ENCODE measurements at regions not wholly inside any gene's neighbourhood (a gene's known extent, or its start where the extent isn't known, plus 50 kb on each side); places are given as distances from the start of the nearest gene placed in this dataset.

DNA sequence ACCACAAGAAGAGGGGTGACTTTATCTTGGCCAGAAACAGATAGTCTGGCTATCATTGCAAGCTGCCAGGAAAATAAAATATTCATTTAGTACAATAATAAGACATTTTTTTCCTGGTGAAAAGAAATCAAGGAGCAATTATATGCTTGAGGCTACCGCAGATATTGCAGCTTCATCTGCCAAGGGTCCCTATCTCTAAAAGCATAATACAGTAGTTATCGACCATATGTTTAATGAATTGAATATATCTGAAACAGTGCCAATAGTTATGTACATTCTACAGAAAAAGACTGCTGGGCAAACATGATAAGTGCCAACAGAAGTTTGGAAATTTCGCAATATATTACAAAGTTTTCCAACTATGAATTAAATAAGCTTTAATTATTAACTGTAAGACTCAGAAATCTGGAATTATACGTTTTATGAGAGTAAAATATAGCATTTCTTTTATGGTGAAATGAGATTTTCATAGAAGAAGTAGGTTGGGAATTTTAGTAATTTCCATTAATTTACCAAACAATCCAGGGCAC, 561.1 kb upstream of the ZP4 start:
- no peak for TF ChIP-seq TAF1 (IDR thresholded peaks at IDR 0.05; ENCODE audit: low read depth)
- no peak for TF ChIP-seq EP300 (conservative IDR thresholded peaks at IDR 0.05; ENCODE audit: poor library complexity, severe bottlenecking)
- TF ChIP-seq EZH2 (IDR thresholded peaks at IDR 0.05; ENCODE audit: borderline replicate concordance, insufficient read depth, low read length, poor library complexity, severe bottlenecking) = no peak
- TF ChIP-seq, protein P1, sequence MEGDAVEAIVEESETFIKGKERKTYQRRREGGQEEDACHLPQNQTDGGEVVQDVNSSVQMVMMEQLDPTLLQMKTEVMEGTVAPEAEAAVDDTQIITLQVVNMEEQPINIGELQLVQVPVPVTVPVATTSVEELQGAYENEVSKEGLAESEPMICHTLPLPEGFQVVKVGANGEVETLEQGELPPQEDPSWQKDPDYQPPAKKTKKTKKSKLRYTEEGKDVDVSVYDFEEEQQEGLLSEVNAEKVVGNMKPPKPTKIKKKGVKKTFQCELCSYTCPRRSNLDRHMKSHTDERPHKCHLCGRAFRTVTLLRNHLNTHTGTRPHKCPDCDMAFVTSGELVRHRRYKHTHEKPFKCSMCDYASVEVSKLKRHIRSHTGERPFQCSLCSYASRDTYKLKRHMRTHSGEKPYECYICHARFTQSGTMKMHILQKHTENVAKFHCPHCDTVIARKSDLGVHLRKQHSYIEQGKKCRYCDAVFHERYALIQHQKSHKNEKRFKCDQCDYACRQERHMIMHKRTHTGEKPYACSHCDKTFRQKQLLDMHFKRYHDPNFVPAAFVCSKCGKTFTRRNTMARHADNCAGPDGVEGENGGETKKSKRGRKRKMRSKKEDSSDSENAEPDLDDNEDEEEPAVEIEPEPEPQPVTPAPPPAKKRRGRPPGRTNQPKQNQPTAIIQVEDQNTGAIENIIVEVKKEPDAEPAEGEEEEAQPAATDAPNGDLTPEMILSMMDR (IDR thresholded peaks at IDR 0.05; ENCODE audit: poor library complexity, severe bottlenecking) = no peak
- TF ChIP-seq SMC3 (conservative IDR thresholded peaks at IDR 0.05; ENCODE audit: poor library complexity) = no peak
- TF ChIP-seq MXI1 (conservative IDR thresholded peaks at IDR 0.05; ENCODE audit: poor library complexity, severe bottlenecking) = no peak
- TF ChIP-seq, protein P2, sequence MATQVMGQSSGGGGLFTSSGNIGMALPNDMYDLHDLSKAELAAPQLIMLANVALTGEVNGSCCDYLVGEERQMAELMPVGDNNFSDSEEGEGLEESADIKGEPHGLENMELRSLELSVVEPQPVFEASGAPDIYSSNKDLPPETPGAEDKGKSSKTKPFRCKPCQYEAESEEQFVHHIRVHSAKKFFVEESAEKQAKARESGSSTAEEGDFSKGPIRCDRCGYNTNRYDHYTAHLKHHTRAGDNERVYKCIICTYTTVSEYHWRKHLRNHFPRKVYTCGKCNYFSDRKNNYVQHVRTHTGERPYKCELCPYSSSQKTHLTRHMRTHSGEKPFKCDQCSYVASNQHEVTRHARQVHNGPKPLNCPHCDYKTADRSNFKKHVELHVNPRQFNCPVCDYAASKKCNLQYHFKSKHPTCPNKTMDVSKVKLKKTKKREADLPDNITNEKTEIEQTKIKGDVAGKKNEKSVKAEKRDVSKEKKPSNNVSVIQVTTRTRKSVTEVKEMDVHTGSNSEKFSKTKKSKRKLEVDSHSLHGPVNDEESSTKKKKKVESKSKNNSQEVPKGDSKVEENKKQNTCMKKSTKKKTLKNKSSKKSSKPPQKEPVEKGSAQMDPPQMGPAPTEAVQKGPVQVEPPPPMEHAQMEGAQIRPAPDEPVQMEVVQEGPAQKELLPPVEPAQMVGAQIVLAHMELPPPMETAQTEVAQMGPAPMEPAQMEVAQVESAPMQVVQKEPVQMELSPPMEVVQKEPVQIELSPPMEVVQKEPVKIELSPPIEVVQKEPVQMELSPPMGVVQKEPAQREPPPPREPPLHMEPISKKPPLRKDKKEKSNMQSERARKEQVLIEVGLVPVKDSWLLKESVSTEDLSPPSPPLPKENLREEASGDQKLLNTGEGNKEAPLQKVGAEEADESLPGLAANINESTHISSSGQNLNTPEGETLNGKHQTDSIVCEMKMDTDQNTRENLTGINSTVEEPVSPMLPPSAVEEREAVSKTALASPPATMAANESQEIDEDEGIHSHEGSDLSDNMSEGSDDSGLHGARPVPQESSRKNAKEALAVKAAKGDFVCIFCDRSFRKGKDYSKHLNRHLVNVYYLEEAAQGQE (IDR thresholded peaks at IDR 0.05; ENCODE audit: borderline replicate concordance) = no peak
- TF ChIP-seq RAD21 (conservative IDR thresholded peaks at IDR 0.05) = no peak
- TF ChIP-seq POLR2AphosphoS5 (IDR thresholded peaks at IDR 0.05) = no peak
- no peaks in the 10 kb centered on the region for H3K27me3 ChIP-seq (ENCODE audit: insufficient read depth, low read depth, low read length)
- H3K9ac ChIP-seq (ENCODE audit: low read length) = no peak overlapping the region
- no peak overlapping the region for H3K4me3 ChIP-seq (ENCODE audit: low read length)
- no peaks in the 10 kb centered on the region for H3K36me3 ChIP-seq (ENCODE audit: insufficient read depth, low read length)
- H4K20me1 ChIP-seq (ENCODE audit: insufficient read depth) = no peaks in the 10 kb centered on the region
- no peaks in the 10 kb centered on the region for H3K9me2 ChIP-seq (ENCODE audit: insufficient read depth, low read length)
- H3K4me2 ChIP-seq (ENCODE audit: low read length) = no peak overlapping the region
- H3F3A ChIP-seq (ENCODE audit: insufficient read depth, low read length, poor library complexity, severe bottlenecking) = no peaks in the 10 kb centered on the region
- no peaks in the 10 kb centered on the region for H3K9me3 ChIP-seq (ENCODE audit: low read length)
- H3K79me2 ChIP-seq (replicated peaks; ENCODE audit: insufficient read depth, low read length) = no peaks in the 10 kb centered on the region
- no peak overlapping the region for H3K27ac ChIP-seq (ENCODE audit: low read length)
- no peak overlapping the region for H2AFZ ChIP-seq (ENCODE audit: low read depth, low read length)

DNA sequence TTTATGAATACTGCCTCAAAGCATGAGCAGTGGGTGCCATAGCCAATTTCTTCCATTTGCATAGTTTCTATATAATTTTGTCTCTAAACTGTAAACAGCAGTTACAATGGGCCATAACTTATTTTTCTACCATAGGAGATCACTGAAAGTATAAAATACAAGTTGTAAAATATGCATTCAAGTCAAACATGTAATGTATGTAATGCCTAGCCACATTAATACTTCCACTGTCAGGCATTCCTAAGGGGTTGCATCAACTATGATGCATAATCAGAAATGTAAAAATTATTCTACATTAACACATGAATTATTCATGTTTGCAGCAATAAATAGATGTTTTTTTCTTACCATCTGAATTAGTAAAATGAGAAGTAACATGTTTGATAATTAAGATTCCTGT, 560.3 kb upstream of the ZP4 start:
- Histone ChIP-seq H3K27ac (ENCODE audit: low read length) (no peak overlapping the region), H3K4me2 (ENCODE audit: low read length) (no peak overlapping the region), H3K9me2 (ENCODE audit: insufficient read depth, low read length) (no peaks in the 10 kb centered on the region), H3K27me3 (ENCODE audit: insufficient read depth, low read depth, low read length) (no peaks in the 10 kb centered on the region), H3K79me2 (replicated peaks; ENCODE audit: insufficient read depth, low read length) (no peaks in the 10 kb centered on the region), H2AFZ (ENCODE audit: low read depth, low read length) (no peak overlapping the region), H3K9ac (ENCODE audit: low read length) (no peak overlapping the region), H3K9me3 (ENCODE audit: low read length) (no peaks in the 10 kb centered on the region), H3K36me3 (ENCODE audit: insufficient read depth, low read length) (no peaks in the 10 kb centered on the region), H4K20me1 (ENCODE audit: insufficient read depth) (no peaks in the 10 kb centered on the region), H3F3A (ENCODE audit: insufficient read depth, low read length, poor library complexity, severe bottlenecking) (no peaks in the 10 kb centered on the region), H3K4me3 (ENCODE audit: low read length) (no peak overlapping the region)
- TF ChIP-seq EP300 (conservative IDR thresholded peaks at IDR 0.05; ENCODE audit: poor library complexity, severe bottlenecking) = no peak
- no peak for TF ChIP-seq RAD21 (conservative IDR thresholded peaks at IDR 0.05)
- no peak for TF ChIP-seq TAF1 (IDR thresholded peaks at IDR 0.05; ENCODE audit: low read depth)
- TF ChIP-seq, protein P2 (IDR thresholded peaks at IDR 0.05; ENCODE audit: borderline replicate concordance) = no peak
- no peak for TF ChIP-seq POLR2AphosphoS5 (IDR thresholded peaks at IDR 0.05)
- TF ChIP-seq MXI1 (conservative IDR thresholded peaks at IDR 0.05; ENCODE audit: poor library complexity, severe bottlenecking) = no peak
- TF ChIP-seq EZH2 (IDR thresholded peaks at IDR 0.05; ENCODE audit: borderline replicate concordance, insufficient read depth, low read length, poor library complexity, severe bottlenecking) = no peak
- TF ChIP-seq, protein P1 (IDR thresholded peaks at IDR 0.05; ENCODE audit: poor library complexity, severe bottlenecking) = no peak
- no peak for TF ChIP-seq SMC3 (conservative IDR thresholded peaks at IDR 0.05; ENCODE audit: poor library complexity)

Measured in neural cell (in vitro differentiated cells).